ENCODE measurements at regions not wholly inside any gene's neighbourhood (a gene's known extent, or its start where the extent isn't known, plus 50 kb on each side); places are given as distances from the start of the nearest gene placed in this dataset.

DNA sequence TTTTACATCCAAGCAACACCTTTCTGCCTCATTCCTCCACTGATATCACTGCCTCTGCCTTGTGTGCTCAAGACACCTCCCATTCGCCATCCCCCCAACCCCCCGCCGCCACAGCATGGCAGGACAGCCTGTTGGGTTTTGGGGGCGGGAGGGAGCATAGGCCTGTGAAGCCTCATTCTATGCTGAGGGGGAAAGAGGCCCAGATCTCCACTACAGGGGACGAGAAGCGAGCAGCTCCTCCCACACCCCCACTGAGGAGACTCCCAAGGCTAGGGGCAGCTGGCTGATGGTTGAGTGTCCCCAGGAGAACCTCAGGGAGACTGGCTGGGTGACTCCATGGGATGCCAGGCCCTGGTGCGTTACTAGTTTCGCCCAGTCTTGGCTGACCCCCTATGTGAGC is 214.3 kb upstream of the SIX2 start:
- no peak for ATAC-seq
- TF ChIP-seq ZNF565 (CRISPR knock-in tag; conservative IDR thresholded peaks at IDR 0.05; ENCODE audit: low read depth) (no peak), ZFP3 (CRISPR knock-in tag; IDR thresholded peaks at IDR 0.05) (no peak), GLIS3 (CRISPR knock-in tag; IDR thresholded peaks at IDR 0.05) (no peak), SNAI2 (CRISPR knock-in tag; IDR thresholded peaks at IDR 0.05) (no peak), BACH2 (CRISPR knock-in tag; IDR thresholded peaks at IDR 0.05; ENCODE audit: borderline replicate concordance) (no peak), CSDC2 (CRISPR knock-in tag; IDR thresholded peaks at IDR 0.05) (no peak), ZC3H10 (CRISPR knock-in tag; IDR thresholded peaks at IDR 0.05) (no peak), RARB (CRISPR knock-in tag; IDR thresholded peaks at IDR 0.05) (no peak), TOX (CRISPR knock-in tag; IDR thresholded peaks at IDR 0.05; ENCODE audit: borderline replicate concordance) (no peak), TSHZ2 (CRISPR knock-in tag; IDR thresholded peaks at IDR 0.05) (no peak), ZNF8 (CRISPR knock-in tag; IDR thresholded peaks at IDR 0.05) (no peak)
- TF ChIP-seq, protein P1, sequence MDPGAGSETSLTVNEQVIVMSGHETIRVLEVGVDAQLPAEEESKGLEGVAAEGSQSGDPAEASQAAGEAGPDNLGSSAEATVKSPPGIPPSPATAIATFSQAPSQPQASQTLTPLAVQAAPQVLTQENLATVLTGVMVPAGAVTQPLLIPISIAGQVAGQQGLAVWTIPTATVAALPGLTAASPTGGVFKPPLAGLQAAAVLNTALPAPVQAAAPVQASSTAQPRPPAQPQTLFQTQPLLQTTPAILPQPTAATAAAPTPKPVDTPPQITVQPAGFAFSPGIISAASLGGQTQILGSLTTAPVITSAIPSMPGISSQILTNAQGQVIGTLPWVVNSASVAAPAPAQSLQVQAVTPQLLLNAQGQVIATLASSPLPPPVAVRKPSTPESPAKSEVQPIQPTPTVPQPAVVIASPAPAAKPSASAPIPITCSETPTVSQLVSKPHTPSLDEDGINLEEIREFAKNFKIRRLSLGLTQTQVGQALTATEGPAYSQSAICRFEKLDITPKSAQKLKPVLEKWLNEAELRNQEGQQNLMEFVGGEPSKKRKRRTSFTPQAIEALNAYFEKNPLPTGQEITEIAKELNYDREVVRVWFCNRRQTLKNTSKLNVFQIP (CRISPR knock-in tag; IDR thresholded peaks at IDR 0.05; ENCODE audit: borderline replicate concordance, low read depth), result no peak
- TF ChIP-seq, protein P2, sequence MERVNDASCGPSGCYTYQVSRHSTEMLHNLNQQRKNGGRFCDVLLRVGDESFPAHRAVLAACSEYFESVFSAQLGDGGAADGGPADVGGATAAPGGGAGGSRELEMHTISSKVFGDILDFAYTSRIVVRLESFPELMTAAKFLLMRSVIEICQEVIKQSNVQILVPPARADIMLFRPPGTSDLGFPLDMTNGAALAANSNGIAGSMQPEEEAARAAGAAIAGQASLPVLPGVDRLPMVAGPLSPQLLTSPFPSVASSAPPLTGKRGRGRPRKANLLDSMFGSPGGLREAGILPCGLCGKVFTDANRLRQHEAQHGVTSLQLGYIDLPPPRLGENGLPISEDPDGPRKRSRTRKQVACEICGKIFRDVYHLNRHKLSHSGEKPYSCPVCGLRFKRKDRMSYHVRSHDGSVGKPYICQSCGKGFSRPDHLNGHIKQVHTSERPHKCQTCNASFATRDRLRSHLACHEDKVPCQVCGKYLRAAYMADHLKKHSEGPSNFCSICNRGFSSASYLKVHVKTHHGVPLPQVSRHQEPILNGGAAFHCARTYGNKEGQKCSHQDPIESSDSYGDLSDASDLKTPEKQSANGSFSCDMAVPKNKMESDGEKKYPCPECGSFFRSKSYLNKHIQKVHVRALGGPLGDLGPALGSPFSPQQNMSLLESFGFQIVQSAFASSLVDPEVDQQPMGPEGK (CRISPR knock-in tag; IDR thresholded peaks at IDR 0.05; ENCODE audit: borderline replicate concordance), result no peak

DNA sequence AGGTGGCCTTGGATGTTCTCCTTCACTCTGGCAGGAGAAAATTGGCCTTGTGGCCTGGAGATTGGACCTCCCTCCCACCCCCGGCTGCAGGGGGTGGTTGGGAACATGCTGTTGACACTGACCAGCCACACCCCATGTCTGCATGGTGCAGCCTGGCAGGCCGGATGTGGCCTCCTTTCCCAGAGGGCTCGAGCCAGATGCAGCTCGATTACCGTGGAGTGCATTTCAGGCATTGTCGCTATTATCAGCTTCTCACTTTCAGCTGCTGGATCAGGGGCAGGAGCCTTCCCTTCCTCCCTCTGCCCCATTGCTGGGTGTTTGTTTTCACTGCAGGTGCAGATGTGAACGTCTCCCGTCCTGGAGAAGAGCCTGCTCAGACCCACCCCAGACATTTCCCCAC is 211.0 kb upstream of the SIX2 start:
- ATAC-seq, result peak; percentile 52; the same call in 2 of the 3 replicates
- TF ChIP-seq RARB (CRISPR knock-in tag; IDR thresholded peaks at IDR 0.05) (no peak), ZNF8 (CRISPR knock-in tag; IDR thresholded peaks at IDR 0.05) (no peak), CREB5 (CRISPR knock-in tag; IDR thresholded peaks at IDR 0.05; ENCODE audit: low read depth) (no peak), TCF4 (CRISPR knock-in tag; IDR thresholded peaks at IDR 0.05; ENCODE audit: borderline replicate concordance) (no peak), ARNTL (CRISPR knock-in tag; IDR thresholded peaks at IDR 0.05; ENCODE audit: borderline replicate concordance, low read depth) (no peak), SNAI2 (CRISPR knock-in tag; IDR thresholded peaks at IDR 0.05) (no peak), GLIS3 (CRISPR knock-in tag; IDR thresholded peaks at IDR 0.05) (no peak), BACH2 (CRISPR knock-in tag; IDR thresholded peaks at IDR 0.05; ENCODE audit: borderline replicate concordance) (no peak), ZFP3 (CRISPR knock-in tag; IDR thresholded peaks at IDR 0.05) (no peak), ESRRG (CRISPR knock-in tag; IDR thresholded peaks at IDR 0.05) (no peak), TSHZ2 (CRISPR knock-in tag; IDR thresholded peaks at IDR 0.05) (no peak), CSDC2 (CRISPR knock-in tag; IDR thresholded peaks at IDR 0.05) (no peak), OSR1 (CRISPR knock-in tag; IDR thresholded peaks at IDR 0.05) (no peak), TOX (CRISPR knock-in tag; IDR thresholded peaks at IDR 0.05; ENCODE audit: borderline replicate concordance) (no peak), ZFP30 (CRISPR knock-in tag; IDR thresholded peaks at IDR 0.05) (no peak), ISL1 (CRISPR knock-in tag; IDR thresholded peaks at IDR 0.05) (no peak), ZC3H10 (CRISPR knock-in tag; IDR thresholded peaks at IDR 0.05) (no peak)
- TF ChIP-seq, protein P1 (CRISPR knock-in tag; IDR thresholded peaks at IDR 0.05; ENCODE audit: borderline replicate concordance, low read depth), result no peak
